NK-92 treated with Interleukin-12 subunit alpha and Interleukin-12 subunit beta, amount 100 ng/mL, for 24 hours (cell line): ENCODE measurements at regions not wholly inside any gene's neighbourhood (a gene's known extent, or its start where the extent isn't known, plus 50 kb on each side); places are given as distances from the start of the nearest gene placed in this dataset.

ENCODE experiments used
- DNase-seq: peaks from one replicate; lab custom pipeline; 2025; lab: John Stamatoyannopoulos, UW

DNA sequence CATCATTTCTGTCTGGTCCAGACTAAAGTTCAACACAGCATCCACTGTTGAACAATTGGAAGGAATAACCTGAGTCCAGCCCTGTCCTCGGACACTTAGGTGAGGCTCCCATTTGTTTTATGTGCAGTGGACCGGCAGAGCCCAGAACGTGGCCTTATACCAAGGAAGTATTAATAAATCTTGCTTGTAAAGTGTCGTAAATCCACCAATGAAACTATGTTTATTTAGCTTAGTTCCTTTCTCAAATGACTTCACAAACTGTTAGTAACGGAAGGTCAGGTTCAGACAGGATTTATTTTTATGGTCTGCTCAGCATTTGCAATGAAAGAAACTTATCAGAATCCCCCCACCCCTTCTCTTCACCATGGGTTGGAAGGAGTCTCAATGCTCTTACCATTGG lies 149.5 kb downstream of the PCSK1 start:
- DNase-seq = no peak

DNA sequence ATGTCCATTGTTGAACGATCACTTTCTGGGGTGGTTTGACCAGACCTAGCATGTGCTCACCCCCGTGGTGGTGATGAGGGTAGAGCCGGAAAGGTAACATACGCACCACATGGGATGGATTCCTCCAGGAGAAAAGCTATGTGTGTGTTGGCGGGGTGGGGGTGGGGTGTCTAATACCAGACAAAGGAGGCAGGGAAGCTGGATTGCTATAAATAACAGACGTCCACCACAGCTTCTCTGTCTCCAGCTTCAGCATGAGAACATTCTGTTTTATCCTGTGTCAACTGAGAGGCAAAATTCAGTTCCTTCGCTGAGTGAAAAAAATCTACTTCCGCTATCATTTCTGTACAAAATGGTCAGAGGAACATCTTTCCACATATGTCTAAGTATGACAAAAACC lies 151.0 kb downstream of the PCSK1 start:
- DNase-seq = no peak

DNA sequence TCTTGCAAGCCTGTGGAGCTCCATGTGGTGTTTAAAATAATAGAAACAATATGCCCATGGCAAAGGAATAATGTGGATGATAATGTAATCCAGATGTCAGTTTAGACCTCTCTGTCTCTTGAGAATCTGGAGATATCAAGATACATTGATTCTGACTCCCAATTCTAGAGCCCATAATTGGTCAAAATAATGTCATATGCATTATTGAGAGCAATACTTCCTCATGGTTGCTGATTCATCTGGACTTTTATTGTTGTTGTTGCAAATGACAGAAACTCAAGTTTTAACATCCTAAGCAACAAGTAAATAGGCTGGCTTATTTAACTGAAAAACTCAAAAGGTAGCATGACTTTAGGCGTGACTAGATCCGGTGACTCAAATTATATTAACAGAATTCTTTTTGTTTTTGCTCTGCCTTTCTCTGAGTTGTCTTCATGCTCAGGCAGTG lies 152.1 kb downstream of the PCSK1 start:
- no peak for DNase-seq

DNA sequence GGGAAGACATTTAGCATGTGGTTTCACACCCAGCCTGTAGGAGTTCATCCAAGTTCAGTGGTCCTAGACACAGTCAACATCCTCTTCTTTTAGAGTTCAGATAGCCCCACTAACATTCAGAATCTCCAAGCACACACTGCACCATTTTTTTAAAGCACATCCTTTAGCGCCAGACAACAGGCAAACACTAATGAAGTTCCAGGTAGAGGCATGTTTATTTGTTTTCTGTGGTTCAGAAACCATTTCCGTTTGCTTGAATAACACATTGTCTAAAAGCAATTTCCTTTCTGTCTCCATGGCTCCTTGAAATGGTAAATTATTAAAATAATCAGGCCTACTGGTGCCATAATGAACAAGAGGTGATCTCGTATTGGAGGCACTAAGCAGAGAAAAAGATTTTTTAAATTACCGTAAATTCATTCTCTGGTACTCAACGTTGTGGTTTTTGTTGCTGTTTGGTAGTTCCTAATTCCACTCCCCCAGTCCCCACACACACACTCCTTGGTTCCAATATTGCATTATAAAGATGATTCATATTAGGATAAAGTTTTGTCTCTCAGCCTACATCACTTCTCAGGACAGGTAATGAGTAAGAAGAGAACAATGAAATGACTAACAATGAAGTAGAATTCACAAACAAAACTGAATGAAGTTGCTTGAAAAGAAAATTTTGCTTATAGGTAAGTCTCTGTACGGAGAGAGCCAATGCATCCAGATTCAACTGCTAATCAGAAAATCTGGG lies 153.1 kb downstream of the PCSK1 start:
- DNase-seq = no peak

DNA sequence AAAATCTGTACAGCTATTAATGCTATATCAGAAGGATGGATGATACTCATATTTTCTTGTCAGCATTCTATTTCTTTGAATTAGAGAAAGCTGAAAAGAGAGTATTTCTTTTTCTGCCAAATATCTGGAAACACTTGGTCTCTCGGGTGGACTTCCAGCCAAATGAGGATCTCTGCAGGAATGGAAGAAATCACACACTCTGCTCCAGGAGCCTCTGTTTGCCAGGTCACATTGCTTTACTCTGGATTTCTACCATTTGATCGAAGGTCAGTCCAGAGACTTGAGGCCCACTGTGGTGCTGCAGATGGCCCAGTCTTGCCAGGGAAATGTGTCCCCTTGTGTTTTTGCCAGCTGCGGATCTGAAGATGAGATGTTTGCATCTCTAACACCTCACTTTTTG lies 154.1 kb downstream of the PCSK1 start:
- DNase-seq = no peak

- DNase-seq = no peak
Measured at GRCh38 chr5:96275051-96275450, 158.0 kb downstream of the PCSK1 start.

DNA sequence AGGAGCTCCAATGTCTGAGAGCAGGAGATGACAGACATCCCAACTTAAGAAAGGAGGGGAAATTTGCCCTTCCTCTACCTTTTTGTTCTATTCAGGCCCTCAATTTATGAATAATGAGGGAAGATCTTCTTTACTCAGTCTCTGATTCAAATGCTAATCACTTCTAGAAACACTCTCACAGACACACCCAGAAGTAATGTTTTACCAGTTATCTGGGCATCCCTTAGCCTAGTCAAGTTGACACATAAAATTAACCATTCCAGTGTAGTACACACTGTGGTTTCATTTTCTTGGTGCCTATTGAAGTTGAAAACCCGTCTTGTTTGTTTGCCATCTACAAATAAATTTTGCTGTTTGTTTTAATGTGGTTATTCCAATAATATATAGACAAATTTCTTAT lies 167.6 kb downstream of the PCSK1 start:
- DNase-seq = no peak

DNA sequence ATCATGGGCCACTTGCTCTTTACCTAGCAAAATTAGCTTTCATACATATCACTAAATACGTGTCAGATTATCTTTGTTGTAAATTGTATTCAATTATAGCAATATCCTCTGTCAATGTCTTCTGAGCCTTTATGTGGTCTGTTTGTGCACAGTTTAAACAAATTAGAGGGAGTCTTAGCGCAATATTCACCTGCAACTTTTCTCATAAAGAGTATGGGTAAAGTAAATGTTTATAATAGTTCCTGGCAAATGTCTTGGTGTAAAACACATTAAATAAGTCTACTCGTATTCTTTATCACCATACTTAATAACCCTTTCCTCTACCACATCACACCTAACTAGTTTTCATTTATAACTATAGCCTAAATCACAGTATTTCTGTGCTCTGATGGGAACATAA lies 169.0 kb downstream of the PCSK1 start:
- no peak for DNase-seq

DNA sequence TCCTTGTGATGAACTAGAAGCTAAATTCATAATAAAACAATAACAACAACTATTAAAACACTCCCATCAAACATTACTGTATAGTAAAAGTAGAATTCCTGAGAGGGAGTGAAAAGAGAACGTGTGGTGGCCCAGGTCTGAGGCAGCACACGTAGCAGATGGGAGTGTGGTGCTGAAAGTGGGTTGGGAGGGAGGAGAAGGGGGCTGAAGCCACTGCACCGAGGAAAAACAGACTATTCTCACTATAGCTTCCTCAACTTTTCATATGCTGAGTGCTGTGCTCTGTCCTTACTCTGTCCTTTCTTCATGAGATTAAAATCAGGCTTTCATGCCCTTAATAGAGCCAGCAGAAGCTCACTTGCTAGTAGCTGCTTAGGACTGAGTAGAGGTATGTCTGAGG lies 170.9 kb downstream of the PCSK1 start:
- DNase-seq = no peak

- DNase-seq = no peak
Measured at GRCh38 chr5:96260009-96260408, 173.0 kb downstream of the PCSK1 start.

- no peak for DNase-seq
Measured at GRCh38 chr5:96259151-96259772, 173.8 kb downstream of the PCSK1 start.

DNA sequence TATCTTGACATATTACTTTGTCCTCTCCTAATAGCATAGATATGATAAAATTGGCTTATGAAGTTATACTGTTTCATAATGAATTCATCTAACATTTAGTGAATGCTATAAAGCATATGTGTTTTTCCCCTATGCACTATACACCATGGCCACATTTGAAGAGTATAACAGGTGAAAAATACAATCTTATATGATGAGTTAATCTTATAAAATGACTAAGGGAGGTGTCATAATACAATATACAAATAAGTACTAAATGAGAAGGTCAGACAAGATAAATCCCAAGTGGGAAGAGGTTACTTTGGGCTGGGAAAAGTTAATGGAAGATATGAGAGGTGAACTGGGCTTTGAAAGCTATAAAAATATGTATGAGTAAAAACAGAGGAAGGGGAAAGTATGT lies 174.4 kb downstream of the PCSK1 start:
- no peak for DNase-seq

DNA sequence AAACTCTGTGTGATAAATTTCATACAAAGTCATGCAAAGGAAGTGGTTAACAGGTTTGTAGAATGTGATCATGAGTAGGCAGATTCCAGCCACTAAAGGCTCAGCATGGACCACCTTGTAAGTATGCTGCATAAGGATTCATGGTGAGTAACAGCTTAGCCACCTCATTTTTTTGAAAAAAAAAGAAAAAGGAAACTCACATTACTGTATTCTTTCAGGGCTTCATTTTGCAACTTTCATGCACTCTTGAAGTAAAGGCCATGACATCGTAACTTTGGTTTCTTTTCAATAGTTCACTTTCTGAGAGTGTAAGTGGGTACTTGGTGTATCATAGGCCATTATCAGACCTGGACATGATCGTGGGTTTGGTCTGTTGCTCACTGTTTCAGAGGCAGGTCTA lies 175.1 kb downstream of the PCSK1 start:
- no peak for DNase-seq

GRCh38 chr5:96256795-96257470 lies 176.1 kb downstream of the PCSK1 start:
- no peak for DNase-seq

- DNase-seq = no peak
Measured at GRCh38 chr5:96254980-96255691, 177.9 kb downstream of the PCSK1 start.

GRCh38 chr5:96253140-96253539 lies 179.9 kb downstream of the PCSK1 start:
- no peak for DNase-seq

DNA sequence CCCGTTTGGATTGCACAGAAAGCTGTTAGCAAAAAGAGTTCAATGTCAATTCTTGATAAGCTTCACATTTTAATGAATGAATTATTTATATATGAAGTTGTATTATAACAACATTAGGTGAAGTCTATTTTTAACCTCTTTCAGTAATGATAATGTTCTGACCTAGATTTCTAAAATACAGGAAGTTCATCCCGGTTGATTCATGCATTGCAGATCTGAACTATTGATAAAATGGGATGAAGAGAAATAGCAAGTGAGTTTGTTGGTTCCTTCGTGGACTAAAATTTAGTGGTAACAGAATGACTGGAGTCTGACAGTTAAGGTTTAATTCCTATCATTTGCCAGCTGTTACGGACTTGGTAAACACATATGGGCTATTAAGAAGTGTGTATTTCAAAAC lies 180.5 kb downstream of the PCSK1 start:
- DNase-seq = no peak

- no peak for DNase-seq
Measured at GRCh38 chr5:96250782-96251181, 182.3 kb downstream of the PCSK1 start.

GRCh38 chr5:96248131-96248530 lies 184.9 kb downstream of the PCSK1 start:
- DNase-seq = no peak

DNA sequence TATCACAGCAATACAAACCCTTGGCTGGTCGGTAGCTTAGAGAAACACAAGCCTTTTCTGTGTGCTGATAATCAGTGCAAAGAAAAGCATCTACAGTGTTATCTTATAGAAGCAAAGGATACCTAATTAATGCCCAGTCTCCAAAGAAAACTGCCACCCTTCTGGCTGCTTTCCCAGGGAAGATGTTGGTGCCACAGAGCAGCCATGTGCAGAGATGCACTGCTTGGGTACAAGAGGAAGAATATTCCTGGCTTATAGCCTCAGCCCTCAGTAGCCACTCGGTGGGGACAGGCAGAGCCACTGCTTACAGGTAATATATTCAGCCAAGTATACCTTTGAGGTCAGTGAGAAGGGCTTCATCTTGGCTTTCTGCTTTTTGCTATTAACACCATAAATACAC lies 185.3 kb downstream of the PCSK1 start:
- no peak for DNase-seq

- DNase-seq = no peak
Measured at GRCh38 chr5:96247097-96247701, 185.8 kb downstream of the PCSK1 start.
